ENCODE measurements at regions not wholly inside any gene's neighbourhood (a gene's known extent, or its start where the extent isn't known, plus 50 kb on each side); places are given as distances from the start of the nearest gene placed in this dataset.

GRCh38 chr2:64722291-64723044, 68.8 kb upstream of the SERTAD2 start:
- FAIRE-seq (no peak), DNase-seq (ENCODE audit: insufficient read length, low spot score) (no peak)
- TF ChIP-seq SPI1 (IDR thresholded peaks at IDR 0.05; ENCODE audit: low read depth, low read length) (peak; percentile 32), POU2F2 (IDR thresholded peaks at IDR 0.05; ENCODE audit: low read depth, low read length) (no peak), POLR2A (IDR thresholded peaks at IDR 0.05; ENCODE audit: low read depth, low read length) (no peak)

DNA sequence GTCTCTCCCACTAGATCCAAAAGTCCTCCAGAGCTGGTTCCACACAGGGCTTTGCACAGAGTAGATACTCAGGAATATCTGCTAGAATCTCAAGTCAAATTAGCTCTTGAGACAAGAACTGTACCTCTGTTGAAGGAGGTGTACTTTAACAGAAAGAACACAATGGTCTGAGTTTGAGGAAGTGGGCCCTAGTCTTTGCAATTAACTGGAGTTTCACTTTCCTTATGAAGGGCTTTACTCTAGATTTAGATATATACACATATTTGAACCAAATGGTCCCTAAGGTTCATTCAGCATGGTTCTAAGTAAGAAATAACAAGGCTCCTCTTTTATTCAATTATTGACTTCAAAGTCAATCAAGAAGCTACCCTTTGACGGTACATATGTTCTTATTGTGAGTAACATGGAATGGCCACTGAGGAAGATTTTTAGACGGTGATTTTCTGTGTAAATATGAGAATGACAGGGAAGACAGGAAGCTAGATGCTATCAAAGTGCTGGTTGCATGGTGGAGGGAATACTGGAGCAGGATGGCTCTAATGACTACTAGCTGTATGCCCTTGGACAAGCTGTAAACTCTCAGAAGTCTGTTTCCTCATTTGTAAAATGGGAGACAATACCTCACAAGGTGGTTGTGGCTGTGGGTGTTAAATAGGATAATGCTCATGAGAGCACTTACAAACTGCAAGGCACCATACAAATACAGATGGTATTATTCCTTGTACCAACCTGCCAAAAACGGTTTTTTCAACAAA, 73.5 kb upstream of the SERTAD2 start:
- TF ChIP-seq POLR2A (IDR thresholded peaks at IDR 0.05; ENCODE audit: low read depth, low read length) (peak; percentile 41; the same call in 1 of the 2 replicates), SPI1 (IDR thresholded peaks at IDR 0.05; ENCODE audit: low read depth, low read length) (peak; percentile 100), PAX5 (IDR thresholded peaks at IDR 0.05; ENCODE audit: insufficient read depth, low read length, severe bottlenecking) (no peak)
- FAIRE-seq, result peak; percentile 95
- peak; percentile 22 for DNase-seq (ENCODE audit: insufficient read length, low spot score)

DNA sequence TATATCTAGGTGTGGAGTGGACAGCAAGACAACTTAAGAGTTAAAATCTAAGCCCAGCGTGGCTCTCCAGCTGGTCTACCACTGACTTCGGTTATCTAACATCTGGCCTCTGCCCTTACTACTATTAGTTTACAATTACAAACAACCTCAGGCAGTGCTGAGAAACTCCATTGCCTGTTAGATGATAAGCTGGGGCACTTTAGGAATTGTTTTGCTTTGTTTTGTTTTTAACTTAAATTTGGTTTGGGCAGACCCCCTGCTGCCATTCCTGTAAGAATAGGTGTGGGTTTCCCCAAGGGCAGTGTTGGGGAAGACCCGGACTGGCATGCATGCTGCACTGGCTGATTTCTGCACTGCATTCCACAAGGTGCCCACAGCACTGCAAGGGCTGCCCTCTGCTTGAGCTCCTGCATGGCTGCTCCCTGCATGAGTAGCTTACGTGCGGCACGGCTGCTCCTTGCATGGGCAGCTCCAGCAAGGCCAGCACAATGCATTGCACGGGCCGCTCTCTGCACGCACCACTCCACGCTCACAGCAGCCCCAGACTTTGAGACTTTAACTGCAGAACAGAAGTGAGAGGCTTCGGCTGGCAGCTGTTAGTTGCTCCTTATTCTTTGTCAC, 74.2 kb upstream of the SERTAD2 start:
- DNase-seq (ENCODE audit: insufficient read length, low spot score) (no peak), FAIRE-seq (no peak)
- TF ChIP-seq POU2F2 (IDR thresholded peaks at IDR 0.05; ENCODE audit: low read depth, low read length) (no peak), SPI1 (IDR thresholded peaks at IDR 0.05; ENCODE audit: low read depth, low read length) (no peak), PAX5 (IDR thresholded peaks at IDR 0.05; ENCODE audit: insufficient read depth, low read length, severe bottlenecking) (no peak), TAF1 (IDR thresholded peaks at IDR 0.05; ENCODE audit: low read depth, low read length) (no peak), POLR2A (IDR thresholded peaks at IDR 0.05; ENCODE audit: low read depth, low read length) (no peak), POLR2AphosphoS5 (IDR thresholded peaks at IDR 0.05; ENCODE audit: low read depth, low read length) (no peak)

GRCh38 chr2:64730551-64731262, 77.0 kb upstream of the SERTAD2 start:
- DNase-seq (ENCODE audit: insufficient read length, low spot score), result no peak
- no peak for TF ChIP-seq POLR2A (IDR thresholded peaks at IDR 0.05; ENCODE audit: low read depth, low read length)
- peak; percentile 83 for TF ChIP-seq PAX5 (IDR thresholded peaks at IDR 0.05; ENCODE audit: insufficient read depth, low read length, severe bottlenecking)
- FAIRE-seq, result peak; percentile 90

DNA sequence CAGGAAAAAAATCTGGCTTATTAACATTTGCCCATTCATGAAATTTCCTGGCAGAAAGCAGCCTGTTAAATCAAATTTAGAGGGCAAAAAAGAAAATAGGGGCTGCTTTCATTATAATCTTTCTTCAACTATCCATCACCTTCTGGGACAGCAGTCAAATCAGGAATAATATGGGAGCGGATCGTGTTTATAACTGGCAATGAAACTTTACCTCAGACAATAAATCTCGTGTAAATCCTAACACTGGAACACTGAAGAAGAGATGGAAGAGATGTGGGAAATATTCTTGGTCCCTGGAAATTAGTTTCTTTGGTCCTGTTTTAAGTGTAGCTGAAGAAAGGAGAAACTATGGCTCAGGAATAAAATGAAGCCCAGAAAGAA, 77.5 kb upstream of the SERTAD2 start:
- FAIRE-seq (no peak), DNase-seq (ENCODE audit: insufficient read length, low spot score) (no peak)
- TF ChIP-seq POLR2A (IDR thresholded peaks at IDR 0.05; ENCODE audit: low read depth, low read length) (no peak), PAX5 (IDR thresholded peaks at IDR 0.05; ENCODE audit: insufficient read depth, low read length, severe bottlenecking) (no peak), TAF1 (IDR thresholded peaks at IDR 0.05; ENCODE audit: low read depth, low read length) (no peak), SPI1 (IDR thresholded peaks at IDR 0.05; ENCODE audit: low read depth, low read length) (no peak), POLR2AphosphoS5 (IDR thresholded peaks at IDR 0.05; ENCODE audit: low read depth, low read length) (no peak), POU2F2 (IDR thresholded peaks at IDR 0.05; ENCODE audit: low read depth, low read length) (no peak)

DNA sequence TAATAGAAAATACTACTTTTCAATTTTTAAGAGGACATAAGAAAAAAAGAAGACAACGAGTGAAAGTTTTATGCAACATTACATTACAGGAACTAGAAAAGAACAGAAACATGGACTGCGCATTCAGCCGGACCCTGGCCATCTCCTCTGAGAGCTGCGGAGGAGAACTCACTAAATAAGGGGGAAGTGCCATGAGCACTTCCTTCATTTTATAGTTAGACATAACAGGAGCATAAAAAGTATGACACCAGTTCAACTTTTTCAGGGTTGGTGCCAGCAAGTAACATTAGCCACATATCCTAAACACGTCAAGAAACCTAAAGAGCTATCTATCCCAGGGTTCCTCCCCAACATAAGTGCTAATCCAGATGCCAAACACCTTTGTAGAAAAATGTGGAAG, 78.0 kb upstream of the SERTAD2 start:
- DNase-seq (ENCODE audit: insufficient read length, low spot score), result no peak
- TF ChIP-seq PAX5 (IDR thresholded peaks at IDR 0.05; ENCODE audit: insufficient read depth, low read length, severe bottlenecking) (no peak), TAF1 (IDR thresholded peaks at IDR 0.05; ENCODE audit: low read depth, low read length) (no peak), POLR2AphosphoS5 (IDR thresholded peaks at IDR 0.05; ENCODE audit: low read depth, low read length) (no peak), SPI1 (IDR thresholded peaks at IDR 0.05; ENCODE audit: low read depth, low read length) (peak; percentile 50), POLR2A (IDR thresholded peaks at IDR 0.05; ENCODE audit: low read depth, low read length) (no peak), POU2F2 (IDR thresholded peaks at IDR 0.05; ENCODE audit: low read depth, low read length) (no peak)
- no peak for FAIRE-seq

DNA sequence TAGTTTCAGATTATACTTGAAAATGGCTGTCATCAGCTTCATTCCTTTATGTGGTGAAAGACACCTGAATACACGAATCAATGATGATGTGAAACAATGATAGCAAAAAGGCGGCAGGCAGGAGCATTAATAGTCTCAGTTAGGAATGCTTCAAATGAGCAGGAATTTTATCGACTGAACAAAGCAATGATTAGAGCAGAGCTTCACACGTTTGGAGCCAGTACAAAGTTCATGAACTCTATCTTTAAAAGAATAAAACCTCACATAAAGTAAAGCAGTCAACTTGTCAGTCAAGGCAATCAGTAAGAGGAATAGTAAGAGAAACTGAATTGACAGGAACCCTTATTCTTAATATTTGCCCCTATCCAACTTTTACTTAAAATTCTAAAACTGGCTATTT, 78.4 kb upstream of the SERTAD2 start:
- TF ChIP-seq POLR2AphosphoS5 (IDR thresholded peaks at IDR 0.05; ENCODE audit: low read depth, low read length) (no peak), TAF1 (IDR thresholded peaks at IDR 0.05; ENCODE audit: low read depth, low read length) (no peak), PAX5 (IDR thresholded peaks at IDR 0.05; ENCODE audit: insufficient read depth, low read length, severe bottlenecking) (no peak), POU2F2 (IDR thresholded peaks at IDR 0.05; ENCODE audit: low read depth, low read length) (no peak), POLR2A (IDR thresholded peaks at IDR 0.05; ENCODE audit: low read depth, low read length) (no peak), SPI1 (IDR thresholded peaks at IDR 0.05; ENCODE audit: low read depth, low read length) (no peak)
- no peak for DNase-seq (ENCODE audit: insufficient read length, low spot score)
- FAIRE-seq, result no peak

DNA sequence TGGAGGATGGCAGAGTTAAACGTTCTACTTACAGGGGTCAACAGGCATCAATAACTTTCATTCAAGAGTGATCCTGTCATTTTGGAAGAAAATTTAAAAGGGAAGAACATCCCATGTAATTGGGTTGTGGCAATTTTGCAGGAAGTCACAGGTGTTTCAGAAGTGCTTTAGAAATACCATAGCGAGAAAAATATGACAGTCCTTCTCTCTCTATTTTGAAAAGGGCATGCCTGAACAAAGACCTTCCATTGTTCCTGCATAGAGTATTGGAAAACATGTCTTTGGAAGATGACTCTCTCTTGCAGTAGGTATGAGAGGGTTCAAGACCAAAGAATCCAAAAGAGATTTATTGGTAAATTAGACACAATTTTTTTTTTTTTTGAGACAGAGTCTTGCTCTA, 81.8 kb upstream of the SERTAD2 start:
- FAIRE-seq (no peak), DNase-seq (ENCODE audit: insufficient read length, low spot score) (no peak)
- TF ChIP-seq POU2F2 (IDR thresholded peaks at IDR 0.05; ENCODE audit: low read depth, low read length) (no peak), POLR2A (IDR thresholded peaks at IDR 0.05; ENCODE audit: low read depth, low read length) (no peak), PAX5 (IDR thresholded peaks at IDR 0.05; ENCODE audit: insufficient read depth, low read length, severe bottlenecking) (no peak), SPI1 (IDR thresholded peaks at IDR 0.05; ENCODE audit: low read depth, low read length) (no peak), TAF1 (IDR thresholded peaks at IDR 0.05; ENCODE audit: low read depth, low read length) (no peak), POLR2AphosphoS5 (IDR thresholded peaks at IDR 0.05; ENCODE audit: low read depth, low read length) (no peak)

DNA sequence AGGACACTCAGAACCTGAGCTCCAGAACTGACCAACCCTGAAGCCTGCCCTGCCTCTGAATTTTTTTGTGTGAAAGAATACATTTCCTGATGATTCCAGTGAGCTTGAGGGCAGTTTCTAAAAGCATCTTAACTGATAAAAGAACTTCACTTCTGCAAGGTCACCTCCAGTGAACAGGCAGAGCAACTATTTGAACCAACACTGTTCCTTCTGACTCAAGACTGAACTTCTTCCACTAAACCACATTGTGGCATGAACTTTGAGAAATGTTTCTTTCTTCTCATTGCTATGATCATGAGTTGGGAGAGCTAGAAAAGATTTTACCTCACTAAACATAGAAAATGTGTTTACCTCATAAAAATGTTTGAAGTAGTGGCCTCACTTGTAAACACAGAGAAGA, 83.8 kb upstream of the SERTAD2 start:
- no peak for TF ChIP-seq POLR2AphosphoS5 (IDR thresholded peaks at IDR 0.05; ENCODE audit: low read depth, low read length)
- TF ChIP-seq TAF1 (IDR thresholded peaks at IDR 0.05; ENCODE audit: low read depth, low read length), result no peak
- TF ChIP-seq SPI1 (IDR thresholded peaks at IDR 0.05; ENCODE audit: low read depth, low read length), result no peak
- TF ChIP-seq PAX5 (IDR thresholded peaks at IDR 0.05; ENCODE audit: insufficient read depth, low read length, severe bottlenecking), result no peak
- TF ChIP-seq POU2F2 (IDR thresholded peaks at IDR 0.05; ENCODE audit: low read depth, low read length), result no peak
- no peak for DNase-seq (ENCODE audit: insufficient read length, low spot score)
- FAIRE-seq, result peak; percentile 35
